ENCODE measurements at regions not wholly inside any gene's neighbourhood (a gene's known extent, or its start where the extent isn't known, plus 50 kb on each side); places are given as distances from the start of the nearest gene placed in this dataset.

DNA sequence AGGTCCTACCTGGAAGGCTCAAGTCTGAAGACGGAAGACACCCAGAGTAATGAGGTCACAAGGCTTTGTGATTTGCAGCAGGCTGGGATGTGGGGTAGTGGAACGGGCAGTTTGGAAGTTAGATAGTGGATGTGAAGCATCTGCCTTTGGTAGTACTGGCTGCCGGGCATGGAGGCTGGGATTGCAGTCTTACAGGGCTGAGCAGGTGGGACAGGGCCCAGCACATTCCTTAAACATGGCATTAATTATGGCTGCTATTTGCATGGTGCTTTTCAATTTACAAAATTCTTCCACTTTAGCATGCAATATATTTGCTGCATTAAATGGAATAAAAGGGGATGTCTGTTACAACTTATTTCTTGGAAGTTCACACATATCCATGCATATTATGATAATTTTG lies 161.2 kb downstream of the UTP18 start:
- Histone ChIP-seq H3K79me1 (replicated peaks; ENCODE audit: low read length, poor library complexity, severe bottlenecking) (no peaks in the 10 kb centered on the region), H3K18ac (ENCODE audit: low read depth in 1 of 2, low read length in 2 of 2) (no peak overlapping the region), H2BK12ac (ENCODE audit: low read length in 2 of 2) (no peak overlapping the region), H4K8ac (ENCODE audit: low read length) (no peak overlapping the region), H3K4me1 (ENCODE audit: control insufficient read depth, insufficient read depth, low read depth, low read length) (no peaks in the 10 kb centered on the region), H3K4ac (ENCODE audit: low read depth in 1 of 2, low read length in 2 of 2) (no peak overlapping the region), H2AFZ (ENCODE audit: low read depth, low read length) (no peak overlapping the region), H2BK15ac (ENCODE audit: low read depth, poor library complexity, severe bottlenecking) (no peak overlapping the region), H3K23ac (ENCODE audit: low read length in 2 of 2) (no peak overlapping the region), H3K27me3 (ENCODE audit: control insufficient read depth in 1 of 2, insufficient read depth in 1 of 2, low read length in 2 of 2) (peaks cover 0 to 5% of the 10 kb centered on the region in 2 experiments), H3K9me3 (ENCODE audit: control insufficient read depth, low read length) (no peaks in the 10 kb centered on the region), H4K91ac (ENCODE audit: low read length) (no peak overlapping the region), H3K14ac (ENCODE audit: low read length in 2 of 2) (no peak overlapping the region), H2AK5ac (ENCODE audit: low read length, severe bottlenecking) (no peak overlapping the region), H3K36me3 (ENCODE audit: control insufficient read depth in 1 of 2, insufficient read depth in 2 of 2, low read depth in 1 of 2, low read length in 2 of 2) (no peaks in the 10 kb centered on the region), H3K9ac (ENCODE audit: low read length) (no peak overlapping the region), H2BK120ac (ENCODE audit: low read depth, low read length) (no peak overlapping the region), H3K27ac (ENCODE audit: low read length, poor library complexity, severe bottlenecking) (no peak overlapping the region), H3K4me2 (ENCODE audit: low read length, poor library complexity, severe bottlenecking) (no peak overlapping the region), H3K4me3 (ENCODE audit: insufficient read depth in 1 of 2, low read depth in 1 of 2, low read length in 2 of 2) (no peak overlapping the region), H2BK5ac (ENCODE audit: low read depth, low read length, poor library complexity, severe bottlenecking) (no peak overlapping the region)
- DNase-seq, result no peak
- WGBS, result 76% methylated on average over 2 of the region's 3 CpGs

DNA sequence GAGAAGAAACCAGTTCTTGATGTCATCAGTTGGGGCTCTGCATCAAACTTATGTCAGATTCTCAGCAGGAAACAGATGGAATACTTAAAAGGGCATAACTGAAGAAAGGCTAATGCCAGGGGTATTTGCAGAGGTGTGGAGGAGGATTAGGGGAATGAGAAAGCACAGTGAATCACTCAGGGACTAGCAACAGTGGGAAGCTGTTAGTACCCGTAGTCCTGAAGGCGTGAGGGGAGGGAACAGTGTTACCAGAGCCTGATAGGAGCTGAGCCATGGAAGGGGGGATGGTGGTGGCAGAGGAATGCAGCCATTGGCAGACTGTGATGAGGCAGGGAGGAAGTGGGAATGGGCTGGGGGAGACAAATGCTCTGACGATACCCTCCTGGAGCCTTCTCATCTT lies 162.3 kb downstream of the UTP18 start:
- Histone ChIP-seq H3K27me3 (ENCODE audit: control insufficient read depth in 1 of 2, insufficient read depth in 1 of 2, low read length in 2 of 2) (peaks cover 0 to 5% of the 10 kb centered on the region in 2 experiments), H3K27ac (ENCODE audit: low read length, poor library complexity, severe bottlenecking) (no peak overlapping the region), H3K18ac (ENCODE audit: low read depth in 1 of 2, low read length in 2 of 2) (no peak overlapping the region), H3K14ac (ENCODE audit: low read length in 2 of 2) (no peak overlapping the region), H2BK15ac (ENCODE audit: low read depth, poor library complexity, severe bottlenecking) (no peak overlapping the region), H3K4me3 (ENCODE audit: insufficient read depth in 1 of 2, low read depth in 1 of 2, low read length in 2 of 2) (no peak overlapping the region), H4K91ac (ENCODE audit: low read length) (no peak overlapping the region), H4K8ac (ENCODE audit: low read length) (no peak overlapping the region), H3K9me3 (ENCODE audit: control insufficient read depth, low read length) (no peaks in the 10 kb centered on the region), H3K4ac (ENCODE audit: low read depth in 1 of 2, low read length in 2 of 2) (no peak overlapping the region), H3K9ac (ENCODE audit: low read length) (no peak overlapping the region), H3K4me1 (ENCODE audit: control insufficient read depth, insufficient read depth, low read depth, low read length) (no peaks in the 10 kb centered on the region), H2AFZ (ENCODE audit: low read depth, low read length) (no peak overlapping the region), H2BK120ac (ENCODE audit: low read depth, low read length) (no peak overlapping the region), H2BK12ac (ENCODE audit: low read length in 2 of 2) (no peak overlapping the region), H2BK5ac (ENCODE audit: low read depth, low read length, poor library complexity, severe bottlenecking) (no peak overlapping the region), H3K36me3 (ENCODE audit: control insufficient read depth in 1 of 2, insufficient read depth in 2 of 2, low read depth in 1 of 2, low read length in 2 of 2) (no peaks in the 10 kb centered on the region), H3K79me1 (replicated peaks; ENCODE audit: low read length, poor library complexity, severe bottlenecking) (no peaks in the 10 kb centered on the region), H3K4me2 (ENCODE audit: low read length, poor library complexity, severe bottlenecking) (no peak overlapping the region), H3K23ac (ENCODE audit: low read length in 2 of 2) (no peak overlapping the region), H2AK5ac (ENCODE audit: low read length, severe bottlenecking) (no peak overlapping the region)
- DNase-seq, result no peak
- 77% methylated on average over 3 of the region's 3 CpGs for whole genome bisulfite sequencing

DNA sequence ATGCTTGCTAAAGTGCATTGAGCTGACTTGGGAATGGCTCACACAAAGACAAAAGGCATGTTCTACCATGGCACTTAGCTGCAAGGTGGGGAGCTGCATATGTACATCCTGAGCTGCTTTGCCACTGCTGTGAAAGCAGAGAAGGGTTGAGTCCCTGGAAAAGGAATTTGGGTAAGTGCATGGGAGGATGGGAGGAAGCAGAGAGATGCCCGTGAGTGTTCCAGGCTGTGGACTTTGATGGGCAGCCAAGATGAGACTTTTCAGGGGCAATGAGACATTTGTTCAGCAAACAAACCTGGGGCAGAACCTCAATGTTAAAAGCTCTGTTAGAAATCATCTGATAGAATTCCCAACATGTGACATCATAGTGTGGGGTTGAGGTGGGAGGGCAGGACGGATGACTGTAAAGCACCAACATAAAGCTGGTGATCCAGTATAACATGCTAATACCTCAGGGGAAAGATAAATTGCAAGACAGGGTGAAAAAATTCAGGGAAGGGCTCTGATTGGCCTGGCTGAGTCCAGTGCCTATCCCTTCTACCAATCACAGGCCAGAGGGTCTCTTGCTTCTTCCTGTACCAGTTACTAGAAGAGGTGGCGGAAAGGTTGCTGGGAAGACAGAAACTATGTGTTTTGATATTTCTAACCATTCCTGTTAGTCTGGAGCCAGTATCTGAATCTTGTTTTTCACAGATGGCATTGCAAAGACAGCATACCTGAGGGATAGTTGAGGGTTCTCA lies 163.2 kb downstream of the UTP18 start:
- no peak overlapping the region for H3K4ac ChIP-seq (ENCODE audit: low read depth in 1 of 2, low read length in 2 of 2)
- H3K9ac ChIP-seq (ENCODE audit: low read length), result no peak overlapping the region
- H3K4me1 ChIP-seq (ENCODE audit: control insufficient read depth, insufficient read depth, low read depth, low read length), result no peaks in the 10 kb centered on the region
- no peaks in the 10 kb centered on the region for H3K36me3 ChIP-seq (ENCODE audit: control insufficient read depth in 1 of 2, insufficient read depth in 2 of 2, low read depth in 1 of 2, low read length in 2 of 2)
- H2BK12ac ChIP-seq (ENCODE audit: low read length in 2 of 2), result no peak overlapping the region
- no peak overlapping the region for H3K4me2 ChIP-seq (ENCODE audit: low read length, poor library complexity, severe bottlenecking)
- H4K91ac ChIP-seq (ENCODE audit: low read length), result no peak overlapping the region
- no peak overlapping the region for H2BK120ac ChIP-seq (ENCODE audit: low read depth, low read length)
- no peak overlapping the region for H2BK15ac ChIP-seq (ENCODE audit: low read depth, poor library complexity, severe bottlenecking)
- peaks cover 0 to 3% of the 10 kb centered on the region in 2 experiments for H3K27me3 ChIP-seq (ENCODE audit: control insufficient read depth in 1 of 2, insufficient read depth in 1 of 2, low read length in 2 of 2)
- no peak overlapping the region for H2AK5ac ChIP-seq (ENCODE audit: low read length, severe bottlenecking)
- no peak overlapping the region for H3K27ac ChIP-seq (ENCODE audit: low read length, poor library complexity, severe bottlenecking)
- H3K14ac ChIP-seq (ENCODE audit: low read length in 2 of 2), result no peak overlapping the region
- no peak overlapping the region for H4K8ac ChIP-seq (ENCODE audit: low read length)
- H3K18ac ChIP-seq (ENCODE audit: low read depth in 1 of 2, low read length in 2 of 2), result no peak overlapping the region
- no peak overlapping the region for H3K4me3 ChIP-seq (ENCODE audit: insufficient read depth in 1 of 2, low read depth in 1 of 2, low read length in 2 of 2)
- H3K23ac ChIP-seq (ENCODE audit: low read length in 2 of 2), result no peak overlapping the region
- no peak overlapping the region for H2BK5ac ChIP-seq (ENCODE audit: low read depth, low read length, poor library complexity, severe bottlenecking)
- WGBS, result 86% methylated on average over 2 of the region's 3 CpGs
- DNase-seq, result no peak
- H3K79me1 ChIP-seq (replicated peaks; ENCODE audit: low read length, poor library complexity, severe bottlenecking), result no peaks in the 10 kb centered on the region
- H3K9me3 ChIP-seq (ENCODE audit: control insufficient read depth, low read length), result no peaks in the 10 kb centered on the region
- no peak overlapping the region for H2AFZ ChIP-seq (ENCODE audit: low read depth, low read length)

DNA sequence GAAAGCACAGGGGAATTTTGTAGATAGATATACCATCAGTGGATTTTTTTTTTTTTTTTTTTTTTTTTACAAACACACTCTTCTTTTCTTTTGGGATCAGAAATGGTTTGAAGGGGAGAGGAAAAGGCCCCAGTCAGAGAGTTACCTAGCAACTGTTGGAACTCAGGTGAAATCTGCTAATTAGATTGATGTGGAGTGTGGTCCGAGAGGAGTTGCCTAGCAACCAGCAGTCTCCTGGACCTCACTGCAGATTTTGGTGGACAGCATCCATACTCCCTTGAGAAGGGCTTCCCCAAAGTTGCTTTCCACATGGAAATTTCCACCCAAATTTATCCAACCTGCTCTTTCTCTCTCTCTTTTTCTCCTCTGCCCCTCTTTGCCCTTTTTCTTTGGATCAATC lies 165.4 kb downstream of the UTP18 start:
- Histone ChIP-seq H3K9ac (ENCODE audit: low read length) (no peak overlapping the region), H3K79me1 (replicated peaks; ENCODE audit: low read length, poor library complexity, severe bottlenecking) (no peaks in the 10 kb centered on the region), H3K27ac (ENCODE audit: low read length, poor library complexity, severe bottlenecking) (no peak overlapping the region), H2AFZ (ENCODE audit: low read depth, low read length) (no peak overlapping the region), H3K23ac (ENCODE audit: low read length in 2 of 2) (no peak overlapping the region), H2AK5ac (ENCODE audit: low read length, severe bottlenecking) (no peak overlapping the region), H3K36me3 (ENCODE audit: control insufficient read depth in 1 of 2, insufficient read depth in 2 of 2, low read depth in 1 of 2, low read length in 2 of 2) (no peaks in the 10 kb centered on the region), H3K4me2 (ENCODE audit: low read length, poor library complexity, severe bottlenecking) (no peak overlapping the region), H3K27me3 (ENCODE audit: control insufficient read depth in 1 of 2, insufficient read depth in 1 of 2, low read length in 2 of 2) (no peaks in the 10 kb centered on the region), H2BK12ac (ENCODE audit: low read length in 2 of 2) (no peak overlapping the region), H3K4ac (ENCODE audit: low read depth in 1 of 2, low read length in 2 of 2) (no peak overlapping the region), H3K18ac (ENCODE audit: low read depth in 1 of 2, low read length in 2 of 2) (no peak overlapping the region), H2BK120ac (ENCODE audit: low read depth, low read length) (no peak overlapping the region), H3K4me1 (ENCODE audit: control insufficient read depth, insufficient read depth, low read depth, low read length) (no peaks in the 10 kb centered on the region), H4K91ac (ENCODE audit: low read length) (no peak overlapping the region), H4K8ac (ENCODE audit: low read length) (no peak overlapping the region), H2BK5ac (ENCODE audit: low read depth, low read length, poor library complexity, severe bottlenecking) (no peak overlapping the region), H3K14ac (ENCODE audit: low read length in 2 of 2) (no peak overlapping the region), H2BK15ac (ENCODE audit: low read depth, poor library complexity, severe bottlenecking) (no peak overlapping the region), H3K9me3 (ENCODE audit: control insufficient read depth, low read length) (no peaks in the 10 kb centered on the region), H3K4me3 (ENCODE audit: insufficient read depth in 1 of 2, low read depth in 1 of 2, low read length in 2 of 2) (no peak overlapping the region)
- DNase-seq, result no peak
- no CpG with 5 or more reads among the region's 1 CpG for WGBS
